Dedifferentiated amniotic fluid mesenchymal stem cell (primary cell): ENCODE measurements at regions not wholly inside any gene's neighbourhood (a gene's known extent, or its start where the extent isn't known, plus 50 kb on each side); places are given as distances from the start of the nearest gene placed in this dataset.
"Not testable (repeated sequence)": the region's sequence is repeated elsewhere in the genome, so short reads cannot be mapped to it uniquely, and the experiment has no call there.

Source experiments
- DNase-seq: peaks from one replicate; pipeline ENCODE4 v3.0.0-alpha.2; 2016; ENCODE audit errors: extremely low spot score

- DNase-seq: no peak
Observed at GRCh38 chr6:77324866-77325265, 138.4 kb downstream of the HTR1B start.

GRCh38 chr6:77322604-77323003 lies 140.7 kb downstream of the HTR1B start:
- DNase-seq: no peak

- no peak for DNase-seq
Observed at GRCh38 chr6:77318256-77318655, 145.0 kb downstream of the HTR1B start.

GRCh38 chr6:77313595-77313994 lies 149.7 kb downstream of the HTR1B start:
- no peak for DNase-seq

- DNase-seq: no peak
Observed at GRCh38 chr6:77299931-77300330, 163.4 kb downstream of the HTR1B start.

- DNase-seq: no peak
Observed at GRCh38 chr6:77298283-77298682, 165.0 kb downstream of the HTR1B start.

DNA sequence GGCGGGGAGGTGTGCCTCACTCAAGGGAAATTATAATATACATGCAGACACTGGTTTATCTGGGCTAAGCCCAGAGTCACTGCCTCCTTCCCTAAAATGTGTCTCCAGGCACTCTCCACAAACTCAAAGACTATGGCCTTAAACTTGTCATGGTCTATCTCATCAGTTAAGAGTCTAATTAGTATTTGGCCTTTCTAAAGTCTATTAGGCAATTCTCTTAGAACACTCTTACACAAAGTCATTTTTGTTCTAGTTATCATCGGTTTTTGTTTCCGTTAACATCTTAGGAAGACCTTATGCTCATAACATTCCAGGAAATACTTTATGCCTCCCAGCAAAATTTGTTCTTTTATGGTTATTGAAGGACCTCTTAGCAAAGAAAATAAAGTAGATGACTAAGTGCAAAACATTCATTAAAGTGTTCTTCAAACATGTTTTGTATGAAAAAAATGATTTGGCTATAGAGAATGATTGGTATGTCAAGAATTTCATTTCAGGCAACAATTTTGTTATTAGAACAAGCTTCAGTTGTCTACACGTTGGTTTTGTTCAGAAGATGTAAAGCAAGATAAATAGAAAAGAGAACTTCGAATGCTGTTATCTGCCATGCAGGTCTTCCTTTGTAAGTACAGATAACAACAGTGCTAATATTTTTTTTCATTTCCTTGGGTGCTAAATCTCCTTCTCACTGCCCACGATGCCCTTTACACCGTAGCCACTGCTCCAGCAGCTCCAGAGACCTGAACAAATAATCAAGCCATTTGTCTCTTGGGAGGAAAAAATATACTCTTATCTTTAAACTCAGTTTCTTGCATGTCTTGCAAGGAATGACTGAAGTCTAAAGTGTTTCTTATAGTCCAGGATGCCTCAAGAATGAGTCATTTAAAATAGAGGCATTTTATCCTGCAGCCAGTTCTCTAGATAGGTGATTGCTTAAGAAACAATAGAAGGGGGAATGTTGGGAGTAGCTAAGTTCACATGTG lies 170.4 kb downstream of the HTR1B start:
- DNase-seq: peak; percentile 62

- no peak for DNase-seq
Observed at GRCh38 chr6:77290798-77291197, 172.5 kb downstream of the HTR1B start.

- no peak for DNase-seq
Observed at GRCh38 chr6:77286541-77286940, 176.8 kb downstream of the HTR1B start.

DNA sequence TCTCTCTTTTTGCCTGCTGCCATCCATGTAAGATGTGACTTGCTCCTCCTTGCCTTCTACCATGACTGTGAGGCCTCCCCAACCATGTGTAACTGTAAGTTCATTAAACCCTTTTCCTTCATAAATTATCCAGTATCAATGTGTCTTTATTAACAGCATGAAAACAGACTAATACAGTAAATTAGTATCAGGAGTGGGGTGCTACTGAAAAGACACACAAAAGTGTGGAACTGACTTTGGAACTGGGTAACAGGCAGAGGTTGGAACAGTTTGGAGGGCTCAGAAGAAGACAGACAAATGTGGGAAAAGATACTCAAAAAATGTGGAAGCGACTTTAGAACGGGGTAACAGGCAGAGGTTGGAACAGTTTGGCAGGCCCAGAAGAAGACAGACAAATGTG lies 189.4 kb downstream of the HTR1B start:
- no peak for DNase-seq

GRCh38 chr6:77264970-77265369 lies 198.3 kb downstream of the HTR1B start:
- no peak for DNase-seq

DNA sequence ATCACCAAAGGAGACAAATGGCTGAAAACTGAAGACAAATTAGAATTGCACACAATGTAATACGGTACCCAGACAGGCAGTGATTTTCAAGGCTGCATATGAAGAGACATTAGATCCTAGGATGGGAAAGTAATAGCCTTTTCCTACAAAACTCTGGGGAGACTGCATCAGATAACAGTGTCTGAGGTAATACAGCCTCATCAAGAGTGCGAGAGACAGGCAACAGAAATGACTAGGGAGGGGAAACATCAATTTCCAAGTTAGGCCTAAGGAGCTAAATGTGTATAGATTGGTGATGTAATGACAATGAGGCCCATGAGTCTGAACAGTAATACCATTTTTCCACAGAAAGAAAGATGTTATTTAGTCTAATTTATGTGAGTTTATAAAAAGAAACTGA lies 200.3 kb downstream of the HTR1B start:
- no peak for DNase-seq

DNA sequence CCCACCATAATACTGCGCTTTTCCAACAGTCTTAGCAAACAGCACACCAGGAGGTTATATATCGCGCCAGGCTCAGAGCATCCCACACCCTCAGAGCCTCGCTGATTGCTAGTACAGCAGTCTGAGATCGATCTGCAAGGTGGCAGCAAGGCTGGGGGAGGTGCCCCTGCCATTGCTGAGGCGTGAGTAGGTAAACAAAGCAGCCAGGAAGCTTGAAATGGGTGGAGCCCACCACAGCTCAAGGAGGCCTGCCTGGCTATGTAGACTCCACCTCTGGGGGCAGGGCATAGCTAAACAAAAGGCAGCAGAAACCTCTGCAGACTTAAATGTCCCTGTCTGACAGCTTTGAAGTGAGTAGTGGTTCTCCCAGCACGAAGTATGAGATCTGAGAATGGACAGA lies 211.5 kb downstream of the HTR1B start:
- DNase-seq: not testable (repeated sequence)

- no peak for DNase-seq
Observed at GRCh38 chr6:77249560-77249959, 213.7 kb downstream of the HTR1B start.

DNA sequence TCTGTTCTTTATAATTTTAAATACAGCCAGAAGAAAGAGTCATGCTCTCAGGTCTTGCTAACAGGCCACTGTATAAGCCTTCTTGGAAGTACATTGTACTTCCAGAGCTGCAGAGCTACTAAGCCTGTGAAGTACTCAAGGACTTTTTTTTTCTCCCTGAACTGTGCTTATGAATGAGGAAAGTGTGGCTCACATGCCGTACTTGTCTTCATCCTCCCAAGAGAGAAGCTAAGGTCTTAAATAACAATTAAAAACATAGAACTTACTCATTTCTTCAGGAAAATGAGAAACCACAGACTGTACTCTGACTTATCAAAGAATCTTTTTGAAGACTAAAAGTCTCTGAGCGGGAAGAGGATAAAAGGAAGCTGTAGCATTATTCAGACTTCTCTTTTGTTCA lies 218.3 kb downstream of the HTR1B start:
- no peak for DNase-seq

GRCh38 chr6:77231438-77232305 lies 231.6 kb downstream of the HTR1B start:
- no peak for DNase-seq

DNA sequence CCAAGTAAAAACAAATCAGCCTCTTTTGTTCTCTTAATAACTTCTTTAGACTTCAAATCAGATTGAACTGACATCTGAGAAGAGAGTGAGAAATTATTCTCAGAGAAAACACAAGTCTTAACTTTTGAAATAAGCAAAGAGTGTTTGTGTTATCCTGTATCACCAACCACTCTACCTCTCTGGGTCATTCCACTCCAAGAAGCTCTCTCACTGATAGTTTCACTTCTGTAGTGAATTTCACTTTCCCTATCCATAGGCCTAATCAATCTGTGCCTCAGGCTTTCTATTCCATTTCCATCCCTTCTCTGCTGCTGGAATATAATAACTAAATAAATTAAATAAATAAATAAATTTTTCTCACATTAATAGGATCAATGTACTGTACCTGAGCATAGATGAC lies 235.0 kb downstream of the HTR1B start:
- DNase-seq: no peak

DNA sequence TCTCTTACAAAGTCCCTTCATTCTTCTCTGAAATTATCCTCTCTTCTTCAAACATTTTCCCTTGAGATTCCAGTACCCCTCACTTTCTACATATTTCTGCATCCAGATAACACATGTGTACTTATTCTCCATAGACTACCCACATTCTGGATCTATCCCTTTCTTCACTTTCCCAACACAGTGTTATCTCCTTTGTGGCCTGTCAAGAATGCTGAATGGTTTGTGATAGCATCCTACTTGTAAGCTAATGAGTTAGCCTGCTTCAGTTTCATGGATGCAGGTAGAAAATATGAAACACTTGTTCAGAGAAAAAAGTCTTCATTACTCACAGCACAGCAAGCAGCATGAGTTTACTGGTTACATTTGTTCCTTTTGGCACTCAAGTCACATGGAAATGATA lies 245.4 kb downstream of the HTR1B start:
- DNase-seq: no peak

GRCh38 chr6:77205936-77206335 lies 257.4 kb downstream of the HTR1B start:
- DNase-seq: no peak

- no peak for DNase-seq
Observed at GRCh38 chr6:77204555-77204954, 258.7 kb downstream of the HTR1B start.

DNA sequence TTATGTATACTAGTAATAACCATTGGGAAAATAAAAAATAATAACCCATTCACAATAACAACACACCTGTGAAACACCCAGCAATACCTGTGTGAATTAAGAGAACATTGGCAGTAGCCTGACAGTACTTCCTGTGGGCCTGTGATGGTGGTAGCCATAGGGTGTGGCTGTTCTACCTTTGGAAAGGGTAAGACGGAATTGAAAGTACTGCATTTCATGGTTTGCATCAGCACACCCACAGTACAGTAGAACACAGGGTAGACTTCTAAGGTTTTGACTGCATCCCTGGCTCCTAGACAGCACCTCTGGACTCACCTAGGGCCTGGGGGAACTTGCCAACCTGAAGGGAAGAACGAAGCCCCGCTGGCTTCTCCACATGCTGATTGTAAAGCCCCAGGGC lies 279.8 kb downstream of the HTR1B start:
- no peak for DNase-seq

GRCh38 chr6:77181749-77182148 lies 281.5 kb downstream of the HTR1B start:
- DNase-seq: no peak

DNA sequence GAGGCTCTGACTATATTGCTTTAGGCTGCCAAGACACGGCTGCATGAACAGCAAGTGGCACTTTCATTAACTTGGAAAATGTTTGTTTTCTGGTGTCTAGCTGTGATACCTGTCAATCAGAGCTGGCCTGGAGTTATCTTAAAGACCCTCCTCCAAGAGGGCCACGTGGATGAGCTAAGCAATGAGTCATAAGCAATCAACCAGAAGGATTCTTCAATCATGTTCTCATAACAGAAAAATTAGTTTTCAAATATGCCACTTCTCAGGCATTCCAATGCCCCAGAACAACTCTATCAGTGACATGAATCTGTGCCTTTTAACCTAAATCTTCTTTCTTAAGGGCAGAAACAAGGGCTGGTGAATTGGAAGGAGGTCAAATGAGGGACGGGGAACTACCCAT lies 283.0 kb downstream of the HTR1B start:
- DNase-seq: no peak
